Breast epithelium (tissue), 3 donors: ENCODE measurements at regions not wholly inside any gene's neighbourhood (a gene's known extent, or its start where the extent isn't known, plus 50 kb on each side); places are given as distances from the start of the nearest gene placed in this dataset.

ENCODE experiments used
- CTCF ChIP-seq, 3 donors: fragments of 450-650 bp; IDR thresholded peaks; one replicate each; pipeline ENCODE4 v1.5.1; 2016 to 2017; ENCODE audit warnings: antibody characterized with exemption in 3 of 3, mild to moderate bottlenecking in 3 of 3, moderate library complexity in 3 of 3
- POLR2A ChIP-seq: fragments of 450-650 bp; IDR thresholded peaks from one replicate; pipeline ENCODE4 v1.6.1; 2016; ENCODE audit warnings: antibody characterized with exemption, mild to moderate bottlenecking, moderate library complexity
- POLR2AphosphoS5 ChIP-seq, 3 donors: sonication (generic); formaldehyde crosslinking; IDR thresholded peaks; one replicate each; pipeline ENCODE4 v1.6.1; 2017; ENCODE audit warnings: antibody characterized with exemption in 3 of 3

- TF ChIP-seq POLR2AphosphoS5 (IDR thresholded peaks at IDR 0.05) (no peak), CTCF (IDR thresholded peaks at IDR 0.05) (no peak), POLR2A (no peak)
Measured at GRCh38 chr9:134536101-134536900, 105.3 kb upstream of the COL5A1 start.
